GM19043 (cell line): ENCODE measurements at regions not wholly inside any gene's neighbourhood (a gene's known extent, or its start where the extent isn't known, plus 50 kb on each side); places are given as distances from the start of the nearest gene placed in this dataset.

Experiments used
- ATAC-seq: cut with Tn5 transposase; IDR thresholded peaks from one replicate; pipeline ENCODE4 v1.9.1; 2021; ENCODE audit warnings: low read depth; ENCODE audit not compliant: unreplicated experiment

GRCh38 chr16:80059836-80060235 lies 459.3 kb upstream of the MAF start:
- no peak for ATAC-seq

DNA sequence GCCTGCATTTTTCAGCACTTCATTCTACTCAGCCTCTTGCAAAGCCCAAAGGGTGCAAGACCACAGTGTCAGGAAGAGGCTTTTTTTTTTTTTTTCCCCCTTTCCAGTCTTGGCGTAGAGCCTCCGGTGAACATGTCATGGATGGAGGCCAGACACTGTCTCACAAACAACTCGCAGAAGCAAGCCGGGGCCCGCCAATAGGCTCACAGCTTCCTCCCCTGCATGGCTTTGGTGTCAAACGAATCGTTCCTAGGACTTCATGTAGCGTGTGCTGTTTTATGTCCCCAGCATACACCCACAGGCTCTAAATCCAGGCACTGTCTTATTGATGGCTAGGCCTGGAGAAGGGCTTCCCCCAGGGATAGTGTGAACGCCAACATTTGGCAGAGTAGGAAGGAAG lies 457.7 kb upstream of the MAF start:
- no peak for ATAC-seq

- no peak for ATAC-seq
These were observed 455.8 kb upstream of the MAF start for GRCh38 chr16:80056324-80056723.

DNA sequence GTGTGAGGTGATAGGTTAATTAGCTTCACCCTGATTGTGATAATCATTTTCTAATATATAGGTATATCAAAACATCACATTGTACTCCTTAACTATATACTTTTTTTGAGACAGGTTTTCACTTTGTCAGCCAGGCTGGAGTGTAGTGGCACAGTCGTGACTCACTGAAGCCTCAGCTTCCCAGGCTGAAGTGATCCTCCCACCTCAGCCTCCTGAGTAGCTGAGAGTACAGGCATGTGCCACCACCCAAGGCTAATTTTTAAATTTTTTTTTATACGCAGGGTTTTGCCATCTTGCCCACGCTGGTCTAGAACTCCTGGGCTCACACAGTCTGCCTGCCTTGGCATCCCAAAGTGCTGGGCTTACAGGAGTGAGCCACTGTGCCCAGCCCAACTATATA lies 455.3 kb upstream of the MAF start:
- no peak for ATAC-seq

DNA sequence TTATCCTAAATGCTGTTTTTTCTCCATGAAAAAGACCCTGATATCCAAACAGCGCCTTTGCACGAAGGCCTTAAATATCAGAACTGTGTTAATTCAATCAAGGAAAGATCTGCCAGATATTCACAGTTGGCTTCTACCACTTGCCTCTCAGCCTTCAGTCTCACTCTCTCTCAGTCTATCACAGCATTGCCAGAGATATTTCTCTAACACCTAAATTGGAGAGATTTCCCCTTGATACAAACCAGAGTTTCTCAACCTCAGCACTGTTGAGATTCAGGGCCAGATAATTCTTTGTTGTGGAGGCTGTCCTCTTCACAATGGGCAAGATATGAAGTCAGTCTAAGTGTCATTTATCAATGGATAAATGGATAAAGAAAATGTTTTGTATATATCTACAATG lies 454.1 kb upstream of the MAF start:
- ATAC-seq, result no peak

GRCh38 chr16:80051040-80051439 lies 450.5 kb upstream of the MAF start:
- ATAC-seq, result no peak

DNA sequence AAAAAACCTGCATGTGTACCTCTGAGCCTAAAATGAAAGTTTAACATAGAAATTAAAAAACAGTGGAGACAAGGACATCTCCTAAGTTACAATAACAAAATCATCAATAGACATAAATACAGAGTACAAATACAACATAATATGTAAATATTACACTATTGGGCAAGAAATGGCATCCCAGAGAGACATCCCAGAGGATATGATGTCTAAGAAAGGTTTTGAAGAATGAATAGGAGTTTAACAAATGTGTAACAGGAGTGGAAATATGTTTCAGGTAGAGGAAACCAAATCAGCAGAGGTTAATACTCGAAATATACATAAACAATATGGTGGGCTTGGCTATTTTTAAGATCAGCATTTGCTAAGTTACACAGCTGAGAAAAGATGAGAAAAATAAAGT lies 447.7 kb upstream of the MAF start:
- ATAC-seq, result no peak

GRCh38 chr16:80047842-80048241 lies 447.3 kb upstream of the MAF start:
- ATAC-seq, result no peak

GRCh38 chr16:80046848-80047247 lies 446.3 kb upstream of the MAF start:
- ATAC-seq, result no peak

DNA sequence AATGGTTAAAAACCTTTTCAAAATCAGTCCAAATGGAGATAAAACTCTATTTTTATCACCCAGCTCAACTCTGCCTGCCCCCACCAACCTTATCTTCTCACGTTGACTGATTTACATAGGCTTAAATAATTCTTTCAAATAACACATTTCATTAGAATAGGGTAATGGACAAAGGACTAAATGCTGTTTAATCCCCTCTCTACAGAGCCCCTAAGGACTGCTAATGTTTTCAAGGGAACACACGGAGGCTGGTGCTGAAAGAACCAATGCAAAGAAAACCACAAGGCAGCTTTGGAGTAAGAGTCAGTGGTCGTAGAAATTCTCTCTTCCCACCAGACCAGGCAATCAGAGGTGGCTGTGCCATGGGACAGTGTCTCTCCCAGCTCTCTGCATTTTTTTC lies 445.7 kb upstream of the MAF start:
- no peak for ATAC-seq

DNA sequence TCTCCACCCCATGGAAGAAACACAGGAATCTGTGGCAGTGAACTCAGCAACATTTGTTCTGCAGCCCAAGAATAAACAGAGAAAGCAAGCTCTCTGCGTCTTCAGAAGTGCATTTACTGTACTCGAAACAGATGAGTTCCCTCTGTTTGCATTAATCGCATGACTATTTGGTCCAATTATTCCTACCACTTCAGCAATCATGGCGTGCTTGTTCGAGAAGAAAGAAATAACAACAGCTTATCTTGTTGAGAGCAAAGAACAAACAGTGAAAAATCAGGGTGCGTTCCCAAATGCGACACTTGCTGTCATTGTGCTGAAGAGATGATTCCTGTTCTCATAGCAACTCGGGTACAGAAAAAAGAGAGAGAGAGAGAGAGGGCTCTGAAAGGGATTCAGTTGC lies 445.3 kb upstream of the MAF start:
- no peak for ATAC-seq

DNA sequence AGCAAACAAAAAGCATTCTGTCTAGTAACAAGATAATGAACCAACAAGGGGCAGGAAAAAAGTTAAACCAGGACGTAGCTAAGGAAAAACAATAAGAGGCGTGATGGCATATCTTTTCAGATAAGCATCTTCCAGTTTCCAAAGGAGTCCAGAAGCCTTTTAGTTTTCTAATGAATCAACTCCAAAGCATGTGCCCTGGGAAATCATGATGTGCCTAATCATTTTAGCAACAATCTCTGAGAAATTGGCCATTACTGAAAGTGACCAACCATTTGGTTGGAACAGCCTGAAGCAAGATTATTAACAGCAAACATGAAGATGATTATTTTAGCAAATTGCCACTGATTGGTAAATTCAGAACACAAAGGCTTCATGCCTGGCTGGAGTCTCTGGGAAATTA lies 440.9 kb upstream of the MAF start:
- no peak for ATAC-seq

GRCh38 chr16:80040814-80041213 lies 440.3 kb upstream of the MAF start:
- no peak for ATAC-seq

- ATAC-seq, result no peak
These were observed 439.9 kb upstream of the MAF start for GRCh38 chr16:80040413-80040812.

GRCh38 chr16:80039777-80040176 lies 439.2 kb upstream of the MAF start:
- ATAC-seq, result no peak

- ATAC-seq, result no peak
These were observed 438.0 kb upstream of the MAF start for GRCh38 chr16:80038566-80038965.

DNA sequence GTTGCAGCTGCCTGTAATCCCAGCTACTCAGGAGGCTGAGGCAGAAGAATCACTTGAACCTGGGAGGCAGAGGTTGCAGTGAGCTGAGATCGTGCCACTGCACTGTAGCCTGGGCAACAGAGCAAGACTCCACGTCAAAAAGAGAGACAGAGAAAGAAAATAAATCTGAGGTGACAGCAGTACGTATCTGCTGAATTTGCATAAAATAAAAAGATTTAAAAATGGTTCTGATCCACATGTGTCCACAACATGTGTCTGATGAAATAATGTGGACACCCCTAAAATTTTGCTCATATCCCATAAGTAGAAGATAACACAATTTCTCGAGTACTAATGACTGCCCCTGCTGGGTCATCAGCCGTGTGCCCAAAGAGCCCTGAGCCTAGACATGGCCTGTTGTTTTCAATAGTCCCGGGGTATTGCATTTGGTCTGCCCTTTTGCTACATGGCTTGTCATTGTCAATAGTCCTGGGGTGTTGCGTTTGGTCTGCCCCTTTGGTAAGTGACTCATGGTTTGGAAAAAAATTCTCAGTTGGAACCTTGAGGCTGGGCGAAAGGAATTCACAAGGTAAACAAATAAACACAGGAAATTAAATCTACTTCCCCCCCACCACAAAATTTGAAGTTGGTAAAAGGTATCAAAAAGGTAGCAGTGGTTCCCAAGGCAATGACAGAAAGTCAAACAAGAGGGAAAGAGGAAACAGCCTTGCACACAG lies 434.6 kb upstream of the MAF start:
- no peak for ATAC-seq

DNA sequence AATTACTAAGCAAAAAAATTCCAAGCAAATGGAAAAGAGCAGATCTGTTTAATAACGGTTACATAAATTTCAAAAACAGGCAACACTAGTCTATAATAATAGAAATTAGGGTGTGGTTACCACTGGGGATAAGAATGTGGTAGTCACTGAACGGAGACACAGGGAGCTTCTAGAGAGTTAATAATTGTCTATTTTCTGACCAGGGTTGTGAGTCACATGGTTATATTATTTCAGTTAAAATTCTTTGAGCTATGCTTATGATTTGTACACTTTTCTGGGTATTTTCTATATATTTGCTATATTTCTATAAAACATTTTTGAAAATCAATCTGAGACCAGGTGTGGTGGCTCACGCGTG lies 433.9 kb upstream of the MAF start:
- no peak for ATAC-seq

GRCh38 chr16:80033783-80034468 lies 433.4 kb upstream of the MAF start:
- no peak for ATAC-seq

GRCh38 chr16:80029761-80030481 lies 429.4 kb upstream of the MAF start:
- no peak for ATAC-seq

DNA sequence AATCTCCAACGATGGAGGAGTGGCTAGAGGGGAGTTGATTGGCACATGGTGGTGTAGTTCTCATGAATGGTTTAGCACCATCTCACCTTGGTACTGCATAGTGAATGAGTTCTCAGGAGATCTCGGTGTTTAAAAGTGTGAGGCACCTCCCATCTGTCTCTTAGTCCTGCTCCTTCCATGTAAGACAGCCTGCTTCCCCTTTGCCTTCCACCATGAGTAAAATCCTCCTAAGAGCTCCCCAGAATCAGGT lies 428.8 kb upstream of the MAF start:
- no peak for ATAC-seq
